CD4-positive, alpha-beta T cell (primary cell): ENCODE measurements at regions not wholly inside any gene's neighbourhood (a gene's known extent, or its start where the extent isn't known, plus 50 kb on each side); places are given as distances from the start of the nearest gene placed in this dataset.

ENCODE experiments used
- ATAC-seq: fragments of 200-7000 bp; cut with Tn5 transposase; one replicate; pipeline ENCODE4 v1.10.0; 2022; ENCODE audit warnings: mild to moderate bottlenecking; ENCODE audit not compliant: poor library complexity
- CTCF ChIA-PET: fragments of 350-600 bp; sonication (Branson Sonifier 250); formaldehyde crosslinking; loops from one replicate; lab custom pipeline; 2021; ENCODE audit warnings: antibody characterized with exemption, inconsistent platforms; lab: Charles Lee
- POLR2A ChIA-PET: fragments of 350-600 bp; sonication (Branson Sonifier 250); formaldehyde crosslinking; loops from one replicate; lab custom pipeline; 2021; ENCODE audit warnings: antibody characterized with exemption, inconsistent platforms; lab: Charles Lee
- DNase-seq, 14 experiments: peaks; one replicate each; pipeline ENCODE4 v3.0.0-alpha.2; 2013 to 2020; ENCODE audit warnings: mixed read lengths in 2 of 14
- H3K27ac ChIP-seq, 2 donors: one replicate each; pipeline versions ENCODE4 v1.5.1 to v1.7.0; 2013; ENCODE audit warnings: low read length in 2 of 2, low read depth in 1 of 2, mild to moderate bottlenecking in 1 of 2
- H3K27me3 ChIP-seq, 2 experiments: 1 replicate in 1 of 2; 2 replicates in 1 of 2; pipeline versions ENCODE4 v1.6.1 to v1.7.0; 2013; ENCODE audit warnings: low read length in 2 of 2, control low read depth in 1 of 2, mild to moderate bottlenecking in 1 of 2, moderate library complexity in 1 of 2; ENCODE audit not compliant: insufficient read depth in 2 of 2, control insufficient read depth in 1 of 2
- H3K36me3 ChIP-seq: one replicate; pipeline ENCODE4 v1.6.1; 2013; ENCODE audit warnings: low read length, control low read depth; ENCODE audit not compliant: insufficient read depth
- H3K4me1 ChIP-seq: one replicate; pipeline ENCODE4 v1.6.1; 2013; ENCODE audit warnings: low read length, control low read depth; ENCODE audit not compliant: insufficient read depth
- H3K4me3 ChIP-seq: one replicate; pipeline ENCODE4 v1.5.1; 2013; ENCODE audit warnings: mild to moderate bottlenecking, low read length, moderate library complexity
- H3K9me3 ChIP-seq, 2 experiments: 1 replicate in 1 of 2; 2 replicates in 1 of 2; pipeline versions ENCODE4 v1.6.1 to v1.7.0; 2013; ENCODE audit warnings: low read length in 2 of 2, mild to moderate bottlenecking in 2 of 2, control low read depth in 1 of 2, moderate library complexity in 1 of 2; ENCODE audit not compliant: control insufficient read depth in 1 of 2, insufficient read depth in 1 of 2
- H3K27ac Mint-ChIP-seq: one replicate; pipeline ENCODE4 v1.8.0; 2020; ENCODE audit warnings: mixed read lengths
- H3K27me3 Mint-ChIP-seq: one replicate; pipeline ENCODE4 v1.8.0; 2021; ENCODE audit warnings: mixed read lengths
- H3K36me3 Mint-ChIP-seq: one replicate; pipeline ENCODE4 v1.8.0; 2021; ENCODE audit warnings: low read depth, mixed read lengths
- H3K4me1 Mint-ChIP-seq: one replicate; pipeline ENCODE4 v1.8.0; 2021; ENCODE audit warnings: low read depth, mixed read lengths
- H3K4me3 Mint-ChIP-seq: one replicate; pipeline ENCODE4 v1.8.0; 2020; ENCODE audit warnings: mild to moderate bottlenecking, mixed read lengths
- H3K9me3 Mint-ChIP-seq: one replicate; pipeline ENCODE4 v1.8.0; 2020; ENCODE audit warnings: mixed read lengths
- intact Hi-C, 2 experiments: fragments of 100-400 bp; cut with DNase I in 1 of 2; cut with micrococcal nuclease in 1 of 2; formaldehyde crosslinking; loops; one replicate each; pipeline versions ENCODE4 v1.15.1 to v1.9.0; 2023 to 2025; cut with DNase I, micrococcal nuclease
- TF ChIP-seq, protein P1 (sequence below): fragments of 200-600 bp; IDR thresholded peaks from one replicate; pipeline ENCODE4 v1.8.0; 2022; ENCODE audit warnings: antibody characterized with exemption, mild to moderate bottlenecking

DNA sequence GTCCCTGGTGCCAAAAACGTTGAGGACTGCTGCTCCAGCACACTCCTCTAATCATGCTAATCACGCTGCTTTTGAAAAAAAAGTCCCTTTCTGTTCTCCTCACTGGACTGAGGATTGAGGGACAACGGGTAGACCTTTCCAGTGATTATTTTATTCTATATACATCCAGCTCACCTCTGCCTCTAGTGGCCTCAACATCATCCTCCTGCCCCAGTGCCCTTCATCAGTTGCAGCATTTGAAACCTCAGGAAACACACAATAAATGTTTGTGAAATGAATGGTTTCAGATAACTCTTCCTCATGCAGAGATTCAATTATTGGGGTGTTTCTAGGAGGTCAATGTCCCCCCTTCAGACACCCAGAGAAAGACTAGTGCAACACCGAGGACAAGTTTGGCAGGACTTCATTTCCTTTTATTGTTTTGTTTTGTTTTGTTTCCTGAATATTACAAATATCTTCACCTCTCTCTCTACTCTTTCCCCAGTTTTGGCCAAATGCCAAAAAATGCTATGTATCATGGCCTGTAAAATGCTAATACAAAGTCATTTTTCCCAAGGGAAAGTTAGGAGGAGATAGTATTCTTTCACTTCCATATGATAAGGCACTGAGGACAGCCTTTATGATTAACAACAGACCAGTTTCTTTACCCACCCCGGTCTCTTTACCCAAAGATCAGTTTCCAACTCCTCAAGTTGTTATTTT, 460.1 kb upstream of the SLIT2 start:
- ChIA-PET POLR2A (no interaction called here), CTCF (no interaction called here)
- no peak for ATAC-seq
- Mint-ChIP-seq H3K9me3 (peaks cover 4% of the 10 kb centered on the region), H3K36me3 (no peaks in the 10 kb centered on the region), H3K27me3 (no peaks in the 10 kb centered on the region), H3K4me1 (no peaks in the 10 kb centered on the region), H3K27ac (no peak overlapping the region), H3K4me3 (no peak overlapping the region)
- intact Hi-C loops: no loop called here
- H3K4me1 ChIP-seq: no peaks in the 10 kb centered on the region
- H3K4me3 ChIP-seq: no peak overlapping the region
- no peaks in the 10 kb centered on the region for H3K9me3 ChIP-seq
- H3K27ac ChIP-seq: no peak overlapping the region
- no peaks in the 10 kb centered on the region for H3K36me3 ChIP-seq
- TF ChIP-seq, protein P1, sequence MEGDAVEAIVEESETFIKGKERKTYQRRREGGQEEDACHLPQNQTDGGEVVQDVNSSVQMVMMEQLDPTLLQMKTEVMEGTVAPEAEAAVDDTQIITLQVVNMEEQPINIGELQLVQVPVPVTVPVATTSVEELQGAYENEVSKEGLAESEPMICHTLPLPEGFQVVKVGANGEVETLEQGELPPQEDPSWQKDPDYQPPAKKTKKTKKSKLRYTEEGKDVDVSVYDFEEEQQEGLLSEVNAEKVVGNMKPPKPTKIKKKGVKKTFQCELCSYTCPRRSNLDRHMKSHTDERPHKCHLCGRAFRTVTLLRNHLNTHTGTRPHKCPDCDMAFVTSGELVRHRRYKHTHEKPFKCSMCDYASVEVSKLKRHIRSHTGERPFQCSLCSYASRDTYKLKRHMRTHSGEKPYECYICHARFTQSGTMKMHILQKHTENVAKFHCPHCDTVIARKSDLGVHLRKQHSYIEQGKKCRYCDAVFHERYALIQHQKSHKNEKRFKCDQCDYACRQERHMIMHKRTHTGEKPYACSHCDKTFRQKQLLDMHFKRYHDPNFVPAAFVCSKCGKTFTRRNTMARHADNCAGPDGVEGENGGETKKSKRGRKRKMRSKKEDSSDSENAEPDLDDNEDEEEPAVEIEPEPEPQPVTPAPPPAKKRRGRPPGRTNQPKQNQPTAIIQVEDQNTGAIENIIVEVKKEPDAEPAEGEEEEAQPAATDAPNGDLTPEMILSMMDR: no peak
- H3K27me3 ChIP-seq: no peaks in the 10 kb centered on the region
- DNase-seq: no peak

DNA sequence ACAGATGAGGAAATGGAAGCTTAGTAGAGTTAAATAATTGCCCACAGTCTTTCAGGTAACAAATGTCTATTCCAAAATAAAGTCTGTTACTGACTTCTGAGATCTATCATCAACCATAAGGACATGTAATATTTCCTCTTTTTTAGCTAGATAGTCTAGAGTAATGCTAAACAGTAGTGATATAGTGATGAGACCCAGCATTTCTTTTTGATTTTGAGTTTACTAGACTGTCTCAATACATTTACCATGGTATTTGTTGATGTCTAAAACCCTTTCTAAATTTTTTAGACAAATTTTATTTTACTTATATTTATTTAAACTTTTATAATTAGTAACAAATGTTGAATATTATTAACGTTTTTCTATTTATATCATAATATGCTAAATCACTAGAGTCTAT, 465.1 kb upstream of the SLIT2 start:
- intact Hi-C loops: no loop called here
- H3K9me3 Mint-ChIP-seq: peaks cover 5% of the 10 kb centered on the region
- no peak for DNase-seq
- H3K27me3 ChIP-seq: no peaks in the 10 kb centered on the region
- H3K27me3 Mint-ChIP-seq: no peaks in the 10 kb centered on the region
- peaks cover 0 to 7% of the 10 kb centered on the region in 2 experiments for H3K9me3 ChIP-seq
- H3K4me1 Mint-ChIP-seq: no peaks in the 10 kb centered on the region
- CTCF ChIA-PET: no interaction called here
- no peak for ATAC-seq
- H3K36me3 ChIP-seq: no peaks in the 10 kb centered on the region
- POLR2A ChIA-PET: no interaction called here
- no peaks in the 10 kb centered on the region for H3K36me3 Mint-ChIP-seq
- no peak overlapping the region for H3K4me3 ChIP-seq
- H3K4me1 ChIP-seq: no peaks in the 10 kb centered on the region
- no peak overlapping the region for H3K27ac ChIP-seq
- H3K4me3 Mint-ChIP-seq: no peak overlapping the region
- TF ChIP-seq, protein P1: no peak
- no peak overlapping the region for H3K27ac Mint-ChIP-seq

DNA sequence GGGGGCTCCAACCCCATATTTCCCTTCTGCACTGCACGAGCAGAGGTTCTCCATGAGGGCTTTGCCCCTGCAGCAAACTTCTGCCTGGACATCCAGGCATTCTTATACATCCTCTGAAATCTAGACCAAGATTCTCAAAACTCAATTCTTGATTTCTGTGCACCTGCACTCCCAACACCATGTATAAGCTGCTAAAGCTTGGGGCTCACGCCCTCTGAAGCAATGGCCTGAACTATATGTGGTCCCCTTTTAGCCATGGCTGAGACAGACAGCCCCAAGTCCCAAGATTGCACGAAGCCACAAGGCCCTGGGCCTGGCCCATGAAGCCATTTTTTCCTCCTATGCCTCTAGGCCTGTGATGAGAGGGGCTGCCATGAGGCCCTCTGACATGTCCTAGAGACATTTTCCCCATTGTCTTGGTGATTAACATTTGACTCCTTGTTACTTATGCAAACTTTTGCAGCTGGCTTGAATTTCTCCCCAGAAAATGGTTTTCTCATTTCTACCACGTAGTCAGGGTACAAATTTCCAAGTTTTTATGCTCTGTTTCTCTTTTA, 468.0 kb upstream of the SLIT2 start:
- no peaks in the 10 kb centered on the region for H3K27me3 ChIP-seq
- H3K4me3 ChIP-seq: no peak overlapping the region
- CTCF ChIA-PET: no interaction called here
- POLR2A ChIA-PET: no interaction called here
- Mint-ChIP-seq H3K4me1 (no peaks in the 10 kb centered on the region), H3K9me3 (peaks cover 4% of the 10 kb centered on the region), H3K4me3 (no peak overlapping the region), H3K36me3 (no peaks in the 10 kb centered on the region), H3K27me3 (no peaks in the 10 kb centered on the region), H3K27ac (no peak overlapping the region)
- no peak for ATAC-seq
- no peak for DNase-seq
- no peaks in the 10 kb centered on the region for H3K36me3 ChIP-seq
- intact Hi-C loops: no loop called here
- H3K4me1 ChIP-seq: no peaks in the 10 kb centered on the region
- TF ChIP-seq, protein P1: no peak
- H3K9me3 ChIP-seq: peaks cover 0 to 12% of the 10 kb centered on the region in 2 experiments
- H3K27ac ChIP-seq: no peak overlapping the region
